HL-60/S4 treated with phorbol 12-myristate 13-acetate at 8.2 ng/mL for 4 days and 3 days (cell line): ENCODE measurements at regions not wholly inside any gene's neighbourhood (a gene's known extent, or its start where the extent isn't known, plus 50 kb on each side); places are given as distances from the start of the nearest gene placed in this dataset.

Experiments
- in situ Hi-C: fragments of 300-500 bp; cut with MboI; formaldehyde crosslinking; loops from 2 replicates; pipeline ENCODE4 v1.15.0; 2022; ENCODE audit warnings: low sequenced_read_pairs

DNA sequence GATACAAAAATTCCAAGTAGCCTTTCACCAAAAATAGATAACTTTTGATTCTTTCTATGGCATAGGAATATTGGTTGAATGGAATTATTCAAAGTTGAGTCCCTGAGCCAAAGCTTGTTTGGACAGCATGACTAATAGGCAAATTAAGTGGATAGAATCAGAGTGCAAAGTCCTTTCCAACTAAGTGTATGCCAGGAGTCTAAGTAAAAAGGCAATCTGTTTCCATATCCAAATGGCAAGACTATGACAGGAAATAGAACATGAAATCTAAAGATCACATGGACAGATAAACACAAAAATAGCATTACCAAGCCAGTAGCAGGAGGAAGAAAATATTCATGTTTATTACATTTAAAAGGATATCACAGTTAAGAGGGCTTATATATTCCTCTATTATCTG lies 804.6 kb downstream of the SLITRK6 start:
- in situ Hi-C loops = no loop called here

DNA sequence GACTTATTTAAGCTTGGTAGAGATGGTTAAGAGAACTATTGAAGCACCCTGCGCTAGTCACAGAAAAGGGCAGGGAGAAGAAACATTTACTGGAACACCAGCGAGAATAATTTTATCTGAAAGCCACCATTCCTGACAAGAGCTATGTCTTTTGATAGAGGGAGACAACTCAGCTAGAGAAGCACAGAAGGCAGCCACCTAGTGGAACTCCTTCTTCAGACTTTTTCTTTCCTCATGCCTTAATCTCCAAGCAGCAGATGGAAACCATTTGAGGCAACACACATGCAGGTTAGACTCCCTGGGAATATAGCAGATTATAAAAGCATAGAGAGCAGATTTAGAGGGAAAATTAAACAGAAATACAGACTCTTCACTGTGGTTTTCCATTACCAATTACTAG lies 813.4 kb downstream of the SLITRK6 start:
- in situ Hi-C loops = no loop called here

DNA sequence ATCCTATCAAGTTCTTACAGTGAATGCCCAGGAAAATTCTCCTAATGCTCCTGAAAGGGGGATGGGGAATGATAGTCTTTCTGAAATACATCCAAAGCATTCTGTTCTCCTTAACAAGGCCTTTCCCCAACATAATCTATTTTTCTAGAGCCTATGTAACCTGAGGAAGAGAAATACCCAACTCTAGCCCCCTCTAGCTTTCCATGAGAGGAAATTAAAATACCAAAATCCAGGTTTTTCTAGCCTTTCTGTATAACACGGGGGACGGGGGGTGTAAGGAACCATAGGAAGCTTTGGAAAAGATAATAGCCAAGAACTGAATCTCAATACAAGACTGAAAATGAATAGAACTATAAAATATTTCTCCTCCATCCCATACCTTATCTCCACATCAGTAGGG lies 815.9 kb downstream of the SLITRK6 start:
- in situ Hi-C loops = no loop called here

DNA sequence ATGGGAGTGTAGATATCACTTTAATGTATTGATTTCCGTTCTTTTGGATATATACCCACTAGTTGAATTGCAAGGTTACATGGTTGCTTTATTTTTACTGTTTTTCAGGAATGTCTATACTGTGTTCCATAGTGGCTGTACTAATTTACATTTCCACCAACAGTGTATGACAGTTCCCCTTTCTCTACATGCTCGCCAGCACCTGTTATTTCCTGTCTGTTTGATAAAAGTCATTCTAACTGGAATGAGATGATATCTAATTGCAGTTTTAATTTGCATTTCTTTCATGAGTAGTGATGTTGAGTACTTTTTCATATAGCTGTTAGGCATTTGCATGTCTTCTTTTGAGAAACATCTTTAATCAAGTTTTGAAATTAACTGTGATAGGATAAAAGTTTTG lies 818.6 kb downstream of the SLITRK6 start:
- in situ Hi-C loops = no loop called here

DNA sequence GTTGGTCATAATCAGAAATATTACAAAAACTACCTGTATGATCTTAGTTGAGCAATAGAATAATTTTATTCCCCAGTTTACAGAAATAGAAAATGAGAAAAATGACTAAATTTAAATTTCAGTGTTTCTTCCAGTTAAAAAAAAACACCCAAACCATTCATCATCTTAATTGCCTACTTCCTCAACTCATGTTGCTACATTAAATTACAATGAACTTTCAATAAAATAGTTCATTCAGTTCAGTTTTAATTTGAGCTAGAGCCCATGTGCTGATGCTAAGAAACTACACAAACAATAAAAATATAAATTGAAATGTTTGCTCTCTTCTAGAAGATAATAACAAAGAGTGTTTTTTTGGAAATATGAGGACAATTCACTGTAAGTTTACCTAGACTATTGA lies 820.4 kb downstream of the SLITRK6 start:
- in situ Hi-C loops = no loop called here

DNA sequence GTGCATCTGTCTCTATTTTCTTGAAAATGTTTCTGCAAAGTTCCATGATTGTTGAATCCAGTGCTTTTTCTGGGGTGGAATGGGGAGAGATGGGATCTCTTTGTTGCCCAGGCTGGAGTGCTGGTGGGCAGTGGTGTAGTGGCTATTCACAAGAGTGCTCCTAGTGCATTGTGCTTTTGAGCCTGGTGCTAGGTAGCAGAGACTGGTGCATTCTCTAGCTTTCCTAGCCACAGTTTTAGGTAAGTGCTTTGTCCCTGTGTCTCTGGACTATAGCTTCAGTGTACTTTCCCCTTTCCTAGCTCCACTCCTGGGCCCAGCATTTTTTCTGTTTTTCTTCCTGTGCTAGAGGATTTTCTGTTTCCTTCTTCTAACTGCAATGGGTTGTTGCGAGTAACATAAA lies 825.6 kb downstream of the SLITRK6 start:
- in situ Hi-C loops = no loop called here

DNA sequence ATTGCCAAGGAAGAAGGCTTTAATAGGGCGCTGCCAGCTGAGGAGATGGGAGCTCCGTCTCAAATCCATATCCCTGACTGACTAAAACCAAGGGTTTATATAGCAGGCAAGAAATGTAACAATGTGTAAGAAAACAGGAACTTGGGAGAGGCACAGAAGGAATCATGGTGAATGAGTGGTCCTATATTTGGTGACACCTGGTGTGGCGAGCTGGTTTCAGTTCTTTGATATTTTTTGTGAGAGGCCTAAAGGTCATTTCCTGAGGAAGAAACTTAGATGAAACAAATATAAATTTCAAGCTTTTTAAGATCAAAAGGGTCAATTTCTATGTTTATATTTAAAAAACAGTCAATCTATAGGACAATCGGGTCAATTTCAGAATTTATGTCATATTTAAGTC lies 826.3 kb downstream of the SLITRK6 start:
- in situ Hi-C loops = no loop called here

DNA sequence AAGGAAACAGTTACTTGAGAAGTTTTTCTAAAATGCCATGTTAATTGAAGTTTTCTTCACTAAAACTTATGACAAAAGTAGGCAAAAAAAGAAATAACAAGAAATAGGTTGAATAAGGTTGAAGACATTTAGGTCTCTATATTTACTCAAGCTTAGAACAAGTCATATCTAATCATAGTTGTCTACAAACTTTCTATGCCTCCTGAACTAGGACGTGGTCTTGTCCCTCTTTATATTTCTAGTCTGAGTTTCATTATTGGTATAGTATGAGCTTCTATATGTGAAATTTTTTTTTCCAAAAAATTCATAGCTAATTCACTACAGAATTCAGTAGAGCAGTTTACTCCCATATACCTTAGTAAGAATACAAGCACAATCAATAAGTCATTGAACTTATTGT lies 836.4 kb downstream of the SLITRK6 start:
- in situ Hi-C loops = no loop called here

DNA sequence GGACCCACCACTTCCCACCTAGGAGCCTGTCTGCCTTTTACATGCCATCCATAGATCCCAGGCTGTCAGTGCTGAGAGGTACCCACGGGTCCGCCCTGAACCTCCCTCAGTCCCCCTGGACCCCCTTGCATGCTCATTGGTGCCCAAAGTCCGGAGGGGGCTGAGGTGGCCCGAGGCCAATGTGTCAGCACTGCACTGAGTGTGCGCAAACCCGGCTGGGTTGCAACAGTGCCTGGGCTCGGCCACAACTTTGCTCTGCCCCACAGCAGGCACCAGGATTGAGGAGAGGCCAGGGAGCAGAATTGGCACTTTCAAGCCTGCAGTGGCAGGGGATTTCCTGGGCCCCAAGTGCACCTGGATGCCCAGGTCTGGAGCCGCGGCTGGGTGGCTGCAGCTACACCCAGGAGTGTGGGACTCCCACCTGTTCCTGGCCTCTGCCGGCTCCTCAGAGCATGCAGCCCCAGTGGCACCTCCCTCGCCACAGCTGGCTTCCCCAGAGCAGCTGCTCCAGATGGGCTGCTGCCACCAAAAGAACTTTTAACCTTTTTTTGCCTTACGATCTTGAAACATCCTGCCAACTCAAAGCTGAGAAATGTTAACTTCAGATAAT lies 837.0 kb downstream of the SLITRK6 start:
- in situ Hi-C loops = no loop called here

DNA sequence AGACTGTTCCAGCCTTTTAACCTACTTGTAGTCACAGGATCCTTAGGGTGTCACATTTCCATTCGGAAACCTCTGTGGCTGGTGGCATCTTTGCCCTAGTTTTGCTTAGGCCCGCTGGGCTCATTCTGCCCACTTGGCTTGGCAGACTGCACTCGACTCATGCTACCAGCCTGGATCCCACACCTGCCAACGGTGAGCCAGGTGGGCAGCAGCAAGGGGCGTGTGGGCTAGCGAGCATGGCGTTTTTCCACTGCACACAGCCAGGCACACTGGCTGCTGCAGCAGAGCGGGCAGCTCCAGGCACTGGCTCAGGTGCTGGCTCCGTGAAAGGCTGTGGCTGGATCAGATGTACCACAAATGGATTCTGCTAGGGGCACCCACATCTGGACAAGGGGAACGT lies 838.2 kb downstream of the SLITRK6 start:
- in situ Hi-C loops = no loop called here

DNA sequence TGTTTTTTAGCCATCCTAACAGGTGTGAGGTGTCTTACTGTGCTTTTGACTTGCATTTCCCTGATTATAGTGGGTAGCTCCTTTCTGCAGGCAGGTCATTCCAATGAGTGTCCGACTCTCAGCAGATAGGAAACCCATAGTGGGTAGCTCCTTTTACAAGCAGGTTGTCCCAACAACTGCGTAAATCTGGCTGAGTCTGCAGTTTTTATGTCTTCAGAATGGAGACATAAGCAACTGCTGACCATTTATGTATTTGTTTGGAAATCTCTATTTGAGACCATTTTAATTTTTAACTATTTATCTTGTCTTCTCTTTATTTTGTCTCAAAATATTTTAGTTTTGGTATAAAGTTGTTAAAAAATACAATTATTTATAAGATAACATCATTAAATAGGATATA lies 839.4 kb downstream of the SLITRK6 start:
- in situ Hi-C loops = no loop called here

DNA sequence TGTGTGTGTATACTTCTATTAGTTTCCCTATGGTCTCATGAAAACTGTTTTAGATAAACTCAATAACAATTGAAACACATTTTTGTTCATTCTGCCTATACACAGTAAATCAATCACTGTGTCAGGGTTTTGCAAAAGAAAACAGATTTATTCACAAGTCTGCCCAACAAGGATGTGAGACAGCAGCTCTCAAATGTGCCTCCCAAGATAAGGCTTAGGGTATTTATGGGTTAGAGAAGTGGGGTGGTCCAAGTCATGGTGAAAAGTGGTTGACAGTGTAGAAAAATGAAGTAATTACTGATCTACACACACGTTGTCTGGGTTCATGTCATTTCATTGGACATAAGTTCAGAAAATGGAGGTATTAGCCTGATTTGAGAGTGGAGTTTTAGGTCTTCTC lies 844.6 kb downstream of the SLITRK6 start:
- in situ Hi-C loops = no loop called here

DNA sequence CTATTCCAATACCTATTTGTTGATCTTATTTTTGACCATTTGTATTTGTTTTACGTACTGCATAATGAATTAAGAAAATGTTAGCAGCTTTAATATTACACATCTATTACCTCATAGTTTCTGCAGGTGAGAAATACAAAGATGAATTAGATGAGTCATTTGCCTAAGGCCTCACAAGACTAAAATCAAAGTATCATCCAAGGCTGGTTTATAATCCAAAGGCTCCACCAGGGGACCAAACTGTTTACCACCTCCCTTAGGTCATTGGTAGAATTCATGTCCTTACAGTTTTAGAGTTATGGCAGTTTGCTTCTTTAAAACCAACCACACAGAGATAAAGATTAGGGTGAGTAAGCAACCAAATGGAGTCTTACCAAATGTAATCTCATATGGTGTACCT lies 848.1 kb downstream of the SLITRK6 start:
- in situ Hi-C loops = no loop called here

DNA sequence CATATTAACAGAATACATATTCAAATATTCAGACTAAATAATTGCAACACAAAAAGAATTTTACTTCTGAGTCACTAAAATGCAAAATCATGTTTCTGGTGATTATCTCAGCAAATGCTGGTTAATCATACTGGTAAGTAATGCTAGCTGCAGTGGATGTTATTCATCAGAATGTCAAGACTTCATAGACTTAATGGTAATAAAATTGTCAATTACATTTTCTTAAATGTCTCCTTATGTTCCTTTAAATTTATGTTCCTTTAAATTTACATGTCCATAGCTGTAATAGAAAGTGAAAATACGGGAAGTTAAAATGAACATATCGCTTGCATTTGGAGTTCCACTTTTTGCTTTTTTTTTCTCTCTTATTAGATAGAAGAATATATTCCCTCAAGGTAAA lies 853.0 kb downstream of the SLITRK6 start:
- in situ Hi-C loops = no loop called here

DNA sequence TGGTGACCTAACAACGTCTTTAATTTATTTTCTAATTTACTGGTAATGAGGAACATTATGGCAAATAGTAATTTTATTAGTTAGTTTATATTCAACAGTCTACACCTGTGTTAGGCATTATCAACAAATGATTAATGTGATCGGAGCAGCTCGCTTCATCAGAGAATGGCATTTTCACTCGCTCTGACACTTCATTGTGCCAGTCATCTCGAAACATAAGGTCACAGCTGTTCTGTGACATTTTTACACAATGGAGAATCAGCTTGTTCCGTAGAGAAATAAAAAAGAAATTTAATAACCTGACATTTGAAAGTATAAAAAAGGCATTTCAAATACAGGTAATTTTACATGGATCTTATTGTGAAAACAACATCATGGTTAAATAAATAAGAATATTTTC lies 858.4 kb downstream of the SLITRK6 start:
- in situ Hi-C loops = no loop called here

DNA sequence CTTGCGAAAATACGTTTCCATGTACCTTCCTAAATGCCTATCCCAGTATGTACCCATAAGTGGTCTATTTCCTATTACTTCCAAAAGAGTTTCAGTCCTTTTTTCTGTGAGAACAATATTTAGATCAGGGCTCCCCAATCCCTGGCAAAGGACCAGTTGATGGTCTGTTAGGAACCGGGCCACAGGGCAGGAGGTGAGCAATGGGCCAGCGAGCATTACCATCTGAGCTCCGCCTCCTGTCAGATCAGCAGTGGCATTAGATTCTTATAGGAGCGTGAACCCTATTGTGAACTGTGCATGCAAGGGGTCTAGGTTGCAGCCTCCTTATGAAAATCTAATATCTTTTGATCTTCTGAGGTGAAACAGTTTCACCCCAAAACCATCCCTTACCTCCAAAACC lies 859.1 kb downstream of the SLITRK6 start:
- in situ Hi-C loops = no loop called here

DNA sequence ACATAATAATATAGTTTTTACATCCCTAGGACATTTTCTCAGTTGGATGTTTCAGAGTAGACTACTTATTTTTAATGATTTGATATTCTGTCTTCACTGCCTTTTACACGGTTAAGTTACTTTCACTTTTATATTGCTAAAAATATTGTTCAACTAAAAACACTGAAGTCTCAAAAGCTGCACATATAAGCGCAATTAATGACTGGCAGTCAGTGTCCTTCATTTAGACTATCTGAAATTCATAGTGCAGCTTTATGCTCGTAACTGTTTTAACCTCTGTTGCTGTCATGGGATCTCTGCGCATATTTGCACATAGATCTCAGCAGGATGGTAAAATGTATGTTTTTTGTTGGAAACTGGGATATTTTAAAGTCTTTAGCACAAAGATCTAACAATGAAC lies 864.3 kb downstream of the SLITRK6 start:
- in situ Hi-C loops = no loop called here

DNA sequence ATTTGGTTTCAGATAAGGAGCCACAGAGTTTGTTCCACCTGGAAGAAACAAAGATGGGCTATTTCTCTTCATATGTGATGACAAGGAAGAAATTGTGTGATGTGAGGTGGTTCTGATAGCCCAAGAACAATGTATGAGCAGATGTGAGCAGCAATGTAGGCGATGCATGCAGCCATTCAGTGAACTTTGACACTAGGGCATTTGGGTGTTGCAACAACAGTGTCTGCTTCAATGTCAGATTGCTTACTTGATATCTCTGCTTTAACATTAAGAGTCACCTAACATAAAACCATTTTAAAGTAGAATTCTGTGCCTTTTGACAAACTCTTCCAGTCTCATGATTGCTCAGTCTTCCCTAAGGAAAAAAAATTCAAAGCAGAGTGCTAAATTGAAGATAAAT lies 865.4 kb downstream of the SLITRK6 start:
- in situ Hi-C loops = no loop called here

DNA sequence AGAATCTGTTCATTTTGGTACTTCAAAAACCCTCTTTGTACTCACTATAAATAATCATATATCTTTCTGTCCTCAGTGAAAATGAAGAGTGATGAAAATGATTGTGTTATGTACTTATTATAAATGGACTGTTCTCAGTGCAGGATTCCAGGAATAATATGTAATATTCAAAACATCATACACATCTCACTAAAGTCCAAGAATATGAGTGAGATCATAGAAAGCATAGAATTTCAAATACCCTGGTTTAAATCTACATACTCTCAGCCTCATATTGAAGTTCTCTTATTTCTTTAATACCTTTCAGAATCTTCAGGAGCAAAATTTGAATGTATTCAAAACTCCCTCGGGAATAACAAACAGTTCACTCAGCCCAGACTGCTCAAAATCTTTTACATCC lies 868.0 kb downstream of the SLITRK6 start:
- in situ Hi-C loops = no loop called here

DNA sequence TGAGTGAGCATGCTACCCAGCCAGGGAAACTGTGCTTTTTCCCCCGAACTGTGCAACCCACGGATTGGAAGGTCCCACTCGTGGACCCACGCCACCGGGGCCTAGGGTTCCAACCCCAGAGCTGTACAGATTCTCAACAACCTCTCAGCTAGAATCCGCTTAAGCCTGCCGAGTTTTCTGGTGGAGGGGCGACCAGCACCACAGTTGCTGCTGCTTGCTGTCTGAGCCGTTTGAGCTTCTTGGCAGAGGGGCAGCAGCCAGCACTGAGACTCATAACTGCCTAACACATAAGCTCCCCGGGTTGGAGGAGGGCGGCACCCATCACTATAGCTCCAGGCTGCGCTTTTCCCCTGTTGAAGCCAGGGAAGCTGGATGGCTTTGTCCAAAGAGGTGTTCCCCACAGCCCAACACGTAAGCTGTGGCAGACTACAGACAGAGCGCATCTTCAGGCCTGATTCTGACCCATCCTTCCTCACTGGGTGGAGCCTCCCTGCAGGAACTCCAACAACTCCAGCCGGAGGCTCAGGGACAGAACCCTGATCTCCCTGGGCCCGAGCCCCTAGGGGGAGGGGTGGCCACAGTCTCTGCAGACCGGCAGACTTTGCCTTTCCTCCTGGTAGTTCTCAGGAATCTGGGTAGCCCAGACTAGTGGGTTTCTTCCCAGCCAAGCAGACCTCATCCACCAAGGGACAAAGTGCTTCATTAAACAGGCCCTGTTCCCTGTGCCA lies 871.6 kb downstream of the SLITRK6 start:
- in situ Hi-C loops = no loop called here

DNA sequence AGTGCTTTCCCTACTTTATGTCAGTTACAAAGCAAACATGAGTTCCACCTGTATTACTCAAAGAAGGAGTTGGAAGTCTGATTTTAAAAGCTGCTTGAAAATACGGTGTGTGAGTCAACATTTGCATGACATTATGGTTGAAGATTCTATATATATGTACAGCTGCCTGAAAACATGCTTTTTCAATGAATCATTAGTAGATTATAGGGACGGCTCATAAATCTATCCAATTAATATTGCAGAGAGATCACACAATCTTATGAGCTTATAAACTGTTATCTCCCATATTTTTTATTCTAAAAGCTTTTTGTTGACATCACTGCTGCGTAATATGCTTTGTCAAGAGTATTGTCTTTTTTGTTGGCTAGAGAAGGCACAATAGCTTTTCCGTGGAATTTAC lies 873.8 kb downstream of the SLITRK6 start:
- in situ Hi-C loops = no loop called here

DNA sequence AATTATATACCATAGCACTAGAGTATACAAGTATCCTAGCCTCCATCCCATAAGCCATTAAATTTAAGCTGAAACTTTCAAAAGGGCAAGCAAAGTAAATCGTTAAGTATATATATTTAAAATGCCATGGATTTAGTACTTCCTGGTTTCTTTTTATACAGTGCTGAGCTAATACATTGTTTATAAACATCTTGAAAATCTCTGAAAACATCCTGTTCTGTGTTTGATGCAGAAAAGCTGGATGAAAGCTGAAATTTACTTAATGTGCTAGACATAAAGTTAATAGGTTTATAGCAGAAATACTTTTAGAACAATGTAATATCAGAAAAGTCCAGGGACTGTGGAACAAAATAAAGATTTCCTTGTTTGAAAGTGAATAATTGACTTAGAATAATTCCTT lies 875.4 kb downstream of the SLITRK6 start:
- in situ Hi-C loops = loop anchor here (25.0 kb wide), 1 partner anchor 888 kb away; no protein-coding TSS in a partner anchor
